Retinal pigment epithelial cell (primary cell): ENCODE measurements at regions not wholly inside any gene's neighbourhood (a gene's known extent, or its start where the extent isn't known, plus 50 kb on each side); places are given as distances from the start of the nearest gene placed in this dataset.

Experiments
- DNase-seq: peaks from one replicate; pipeline ENCODE4 v3.0.0-alpha.2; 2010; ENCODE audit warnings: low read depth
- H3K4me3 ChIP-seq: 2 replicates; pipeline ENCODE4 v1.5.1; 2011; ENCODE audit warnings: mild to moderate bottlenecking, low read length, control low read depth, moderate library complexity
- CTCF ChIP-seq: conservative IDR thresholded peaks from 2 replicates; pipeline ENCODE4 v1.5.1; 2011; ENCODE audit warnings: low read depth, low read length, control low read depth, inconsistent platforms

- DNase-seq: no peak
- H3K4me3 ChIP-seq: no peak overlapping the region
Measured at GRCh38 chr12:67832155-67832554, 157.1 kb upstream of the IFNG-AS1 start.

GRCh38 chr12:67833602-67834001 is 155.6 kb upstream of the IFNG-AS1 start:
- no peak overlapping the region for H3K4me3 ChIP-seq
- TF ChIP-seq CTCF: no peak
- DNase-seq: no peak

More at GRCh38 chr12:67832155-67832554, 157.1 kb upstream of the IFNG-AS1 start:
- TF ChIP-seq CTCF: no peak

GRCh38 chr12:67837876-67838275 is 151.4 kb upstream of the IFNG-AS1 start:
- no peak for DNase-seq
- no peak for TF ChIP-seq CTCF
- H3K4me3 ChIP-seq: no peak overlapping the region

- no peak for DNase-seq
- no peak overlapping the region for H3K4me3 ChIP-seq
- TF ChIP-seq CTCF: no peak
Measured at GRCh38 chr12:67842124-67842523, 147.1 kb upstream of the IFNG-AS1 start.

- H3K4me3 ChIP-seq: no peak overlapping the region
- DNase-seq: no peak
- TF ChIP-seq CTCF: no peak
Measured at GRCh38 chr12:67843257-67843656, 146.0 kb upstream of the IFNG-AS1 start.

GRCh38 chr12:67852701-67853100 is 136.5 kb upstream of the IFNG-AS1 start:
- H3K4me3 ChIP-seq: no peak overlapping the region
- DNase-seq: no peak
- no peak for TF ChIP-seq CTCF

GRCh38 chr12:67853204-67853603 is 136.0 kb upstream of the IFNG-AS1 start:
- TF ChIP-seq CTCF: no peak
- no peak overlapping the region for H3K4me3 ChIP-seq
- no peak for DNase-seq
